T-helper 2 cell (primary cell): ENCODE measurements at regions not wholly inside any gene's neighbourhood (a gene's known extent, or its start where the extent isn't known, plus 50 kb on each side); places are given as distances from the start of the nearest gene placed in this dataset.
A peak's percentile ranks its signal among the peaks of the same experiment; 100 is the strongest.

Experiments
- DNase-seq, 5 experiments: peaks; one replicate each; pipeline versions ENCODE4 v3.0.0 to v3.0.0-alpha.2; 2012 to 2022

GRCh38 chr2:206368484-206368883 lies 74.8 kb upstream of the ADAM23 start:
- DNase-seq = no peak

DNA sequence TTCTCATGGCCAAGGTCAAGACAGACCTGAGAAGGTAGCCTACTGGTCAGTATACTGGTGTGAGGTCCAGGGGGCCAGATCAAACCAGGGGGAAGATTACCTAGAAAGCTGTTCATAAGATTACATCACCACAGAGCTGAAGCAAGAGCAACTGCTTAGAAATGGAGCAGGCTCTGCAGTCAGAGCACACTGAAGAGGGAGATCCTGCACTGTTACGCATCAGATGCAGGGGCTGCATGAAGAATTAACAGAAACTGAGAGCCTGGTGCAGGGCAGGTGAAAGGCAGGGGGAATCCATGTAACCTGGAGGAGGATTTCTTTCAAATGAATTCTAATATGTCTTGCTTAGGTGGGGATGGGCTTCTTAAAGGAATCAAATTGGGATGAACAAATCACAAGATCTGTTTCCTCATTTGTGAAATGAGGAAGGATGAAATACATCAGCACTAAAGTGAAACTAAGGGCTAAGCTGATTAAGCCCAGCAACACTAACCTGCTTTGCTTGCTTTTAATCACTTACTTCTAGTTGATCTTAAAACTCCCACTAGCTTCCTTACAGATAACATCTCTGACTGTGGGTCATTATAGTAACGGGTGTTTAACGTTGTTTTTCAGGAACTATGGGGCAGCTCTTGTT lies 74.3 kb upstream of the ADAM23 start:
- DNase-seq = peak in 1 of 5 experiments; percentile 8

DNA sequence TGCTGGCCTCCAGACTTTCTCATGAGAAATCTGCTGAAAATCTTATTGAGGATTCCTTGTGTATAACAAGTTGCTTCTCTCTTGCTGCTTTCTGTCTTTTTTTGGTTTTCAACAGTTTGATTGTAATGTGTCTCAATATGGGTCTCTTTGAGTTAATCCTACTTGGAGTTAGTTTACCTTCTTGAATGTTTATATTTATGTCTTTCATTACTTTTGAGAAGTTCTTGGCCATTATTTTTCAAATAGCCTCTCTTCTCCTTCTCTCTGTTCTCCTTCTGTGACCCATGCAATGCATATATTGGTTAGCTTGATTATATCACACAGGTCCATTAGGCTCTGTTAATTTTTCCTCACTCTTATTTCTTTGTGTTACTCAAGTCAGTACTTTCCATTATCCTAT lies 67.4 kb upstream of the ADAM23 start:
- no peak for DNase-seq

GRCh38 chr2:206378835-206379234 lies 64.5 kb upstream of the ADAM23 start:
- no peak for DNase-seq

DNA sequence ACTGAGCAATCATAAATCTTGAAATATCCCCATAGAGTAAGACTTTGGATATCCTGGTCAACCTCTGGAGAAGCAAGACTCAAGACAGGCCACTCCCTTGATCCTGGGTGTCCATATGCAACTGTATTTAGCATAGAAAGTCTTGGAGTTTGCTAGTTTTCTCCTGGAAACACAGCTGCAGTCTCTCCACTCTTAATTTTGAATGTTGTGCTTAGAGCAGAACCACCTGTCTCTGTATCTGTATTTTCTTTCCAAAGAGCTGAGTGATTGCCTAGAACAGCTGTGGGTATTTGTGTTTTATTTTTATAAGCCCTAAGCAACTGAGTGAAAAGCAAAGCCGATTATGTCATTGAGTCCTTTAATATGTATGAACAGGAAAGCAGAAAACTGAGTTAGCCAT lies 64.1 kb upstream of the ADAM23 start:
- DNase-seq = no peak

GRCh38 chr2:206379886-206380285 lies 63.4 kb upstream of the ADAM23 start:
- no peak for DNase-seq

- DNase-seq = no peak
These were observed 61.5 kb upstream of the ADAM23 start for GRCh38 chr2:206381881-206382280.

GRCh38 chr2:206383669-206384068 lies 59.7 kb upstream of the ADAM23 start:
- DNase-seq = no peak

DNA sequence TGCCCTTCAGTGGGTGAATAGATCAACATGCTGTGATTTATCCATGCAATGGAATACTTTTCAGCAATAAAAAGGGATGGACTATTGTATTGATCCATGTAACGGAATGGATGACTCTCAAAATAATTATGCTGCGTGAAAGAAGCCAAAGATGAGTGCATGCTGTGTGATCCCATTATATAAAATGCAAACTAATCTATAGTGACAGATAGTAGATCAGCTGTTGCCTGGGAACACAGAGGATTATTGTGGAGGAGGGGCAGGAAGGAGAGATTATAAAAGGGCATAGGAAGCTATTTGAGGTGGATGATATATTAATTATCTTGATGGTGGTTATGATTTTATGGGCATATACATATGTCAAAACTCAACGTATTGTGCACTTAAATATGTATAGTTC lies 55.5 kb upstream of the ADAM23 start:
- no peak for DNase-seq

- no peak for DNase-seq
These were observed 54.6 kb upstream of the ADAM23 start for GRCh38 chr2:206388698-206389097.

- DNase-seq = no peak
These were observed 54.2 kb upstream of the ADAM23 start for GRCh38 chr2:206389164-206389563.

DNA sequence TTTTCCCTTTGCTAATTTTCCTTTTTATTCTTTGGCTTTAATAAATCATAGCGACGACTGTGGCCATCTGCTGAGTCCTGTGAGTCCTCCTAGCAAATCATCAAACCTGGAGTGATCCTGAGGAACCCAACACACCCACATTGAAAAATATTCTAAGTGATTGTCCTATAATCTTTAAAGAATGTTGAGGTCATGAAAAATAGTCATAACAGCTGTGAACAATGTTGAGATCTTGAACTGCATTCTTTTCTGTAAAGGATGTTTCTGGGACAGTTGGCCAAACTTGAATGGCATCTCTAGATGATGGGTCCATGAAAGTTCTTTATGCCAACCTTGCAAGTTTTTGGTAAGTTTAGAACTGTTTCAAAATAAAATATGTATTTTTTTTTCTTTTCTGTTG lies 53.2 kb upstream of the ADAM23 start:
- DNase-seq = no peak

DNA sequence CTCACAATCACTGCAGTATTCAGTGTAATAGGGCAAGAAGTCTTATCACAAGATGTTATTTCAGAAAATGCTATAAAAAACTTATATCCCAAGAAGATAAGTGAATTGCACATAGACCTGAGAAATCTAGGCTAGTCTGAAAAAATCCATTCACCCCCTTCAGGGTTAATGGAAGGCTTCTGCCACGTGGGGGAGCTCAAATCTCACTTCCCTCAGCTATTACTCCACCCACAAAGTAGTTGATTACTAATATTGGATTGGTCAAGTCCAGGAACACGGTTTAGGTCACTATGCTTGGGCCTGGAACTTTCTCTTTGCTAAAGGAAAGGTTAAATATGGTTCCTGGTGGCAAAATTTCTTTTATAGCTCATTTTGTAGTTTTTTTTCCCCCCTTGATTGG lies 51.2 kb upstream of the ADAM23 start:
- DNase-seq = peak in 1 of 5 experiments; percentile 24
